GM12878 (cell line): ENCODE measurements at regions not wholly inside any gene's neighbourhood (a gene's known extent, or its start where the extent isn't known, plus 50 kb on each side); places are given as distances from the start of the nearest gene placed in this dataset.

ENCODE experiments used
- ATAC-seq: fragments of 200-7000 bp; cut with Tn5 transposase; 3 replicates; pipeline ENCODE4 v1.9.1; 2020; ENCODE audit warnings: mild to moderate bottlenecking, moderate library complexity
- BruUV-seq: library from RNA; stranded (reverse); fragments of 400-500 nt; replicated peaks from 2 replicates; lab custom pipeline; 2021; lab: Mats Ljungman, UMichigan
- CTCF ChIA-PET: fragments of 300-600 bp; sonication (Branson Sonifier 250); formaldehyde crosslinking; extraction: SDS; loops from one replicate; lab custom pipeline; 2021; ENCODE audit warnings: inconsistent platforms; lab: Yijun Ruan, JAX
- POLR2A ChIA-PET: fragments of 350-600 bp; formaldehyde crosslinking; extraction: SDS; loops from one replicate; lab custom pipeline; 2021; ENCODE audit warnings: inconsistent platforms; lab: Charles Lee
- RAD21 ChIA-PET: fragments of 300-600 bp; sonication (Branson Sonifier 250); formaldehyde crosslinking; loops from one replicate; lab custom pipeline; 2023; ENCODE audit warnings: antibody characterized with exemption; ENCODE audit not compliant: unreplicated experiment; lab: Charles Lee
- SMC1A ChIA-PET: fragments of 300-600 bp; sonication (Branson Sonifier 250); formaldehyde crosslinking; loops from one replicate; lab custom pipeline; 2023; ENCODE audit not compliant: unreplicated experiment, uncharacterized antibody; lab: Charles Lee
- DNase-seq: peaks from one replicate; pipeline ENCODE4 v3.0.0-alpha.2; 2011; ENCODE audit warnings: low read depth, low spot score
- FAIRE-seq: peaks from 3 replicates; lab custom pipeline; 2011; peaks lifted over from hg19 to GRCh38; lab: Jason Lieb, UNC
- H2AFZ ChIP-seq: 2 replicates; pipeline ENCODE4 v1.6.0; 2011; ENCODE audit warnings: low read depth, low read length, control low read depth; ENCODE audit not compliant: control insufficient read depth
- H3K27ac ChIP-seq: 2 replicates; pipeline ENCODE4 v1.5.1; 2011; ENCODE audit warnings: control low read depth; ENCODE audit not compliant: control insufficient read depth, insufficient read depth
- H3K27me3 ChIP-seq, 2 experiments: replicated peaks in 1 of 2; 2 replicates each; pipeline versions ENCODE4 v1.6.0 to v1.6.1; 2011; ENCODE audit warnings: low read length in 1 of 2; ENCODE audit not compliant: control insufficient read depth in 2 of 2, insufficient read depth in 2 of 2
- H3K36me3 ChIP-seq, 2 experiments: 2 replicates each; pipeline ENCODE4 v1.5.1; 2011; ENCODE audit warnings: low read length in 1 of 2; ENCODE audit not compliant: control insufficient read depth in 2 of 2, insufficient read depth in 2 of 2
- H3K4me1 ChIP-seq: 2 replicates; pipeline ENCODE4 v1.6.1; 2011; ENCODE audit warnings: mild to moderate bottlenecking, low read length, moderate library complexity, mixed read lengths; ENCODE audit not compliant: control insufficient read depth, insufficient read depth
- H3K4me2 ChIP-seq: 2 replicates; pipeline ENCODE4 v1.6.0; 2011; ENCODE audit warnings: control low read depth; ENCODE audit not compliant: control insufficient read depth, insufficient read depth
- H3K4me3 ChIP-seq: fragments of 200-600 bp; sonication (generic); 2 replicates; pipeline ENCODE4 v1.5.1; 2016
- H3K79me2 ChIP-seq: 2 replicates; pipeline ENCODE4 v1.6.0; 2011; ENCODE audit warnings: low read length; ENCODE audit not compliant: control insufficient read depth, insufficient read depth
- H3K9ac ChIP-seq: 2 replicates; pipeline ENCODE4 v1.8.0; 2011; ENCODE audit warnings: low read length, control low read depth, mixed read lengths; ENCODE audit not compliant: control insufficient read depth, insufficient read depth
- H3K9me3 ChIP-seq: replicated peaks from 3 replicates; pipeline ENCODE4 v1.5.1; 2011; ENCODE audit warnings: mild to moderate bottlenecking, low read length; ENCODE audit not compliant: control insufficient read depth, insufficient read depth
- H4K20me1 ChIP-seq: 2 replicates; pipeline ENCODE4 v1.6.0; 2011; ENCODE audit not compliant: control insufficient read depth, insufficient read depth
- ATF3 ChIP-seq: IDR thresholded peaks from 2 replicates; pipeline ENCODE4 v1.6.1; 2011; ENCODE audit warnings: low read depth, mild to moderate bottlenecking, low read length, moderate library complexity, borderline replicate concordance; ENCODE audit errors: extremely low read depth
- CEBPB ChIP-seq, 2 experiments: fragments of 150-350 bp in 1 of 2; IDR thresholded peaks; 2 replicates each; pipeline ENCODE4 v1.6.1; 2012 to 2014; ENCODE audit warnings: low read depth in 2 of 2, low read length in 2 of 2, borderline replicate concordance in 1 of 2, inconsistent platforms in 1 of 2
- CUX1 ChIP-seq: IDR thresholded peaks from 2 replicates; pipeline ENCODE4 v1.6.1; 2012; ENCODE audit warnings: improper control_type of control experiment, low read depth, low read length; ENCODE audit not compliant: insufficient replicate concordance
- E2F4 ChIP-seq: IDR thresholded peaks from 2 replicates; pipeline ENCODE4 v1.6.1; 2012; ENCODE audit warnings: low read depth, low read length, improper control_type of control experiment
- POLR2A ChIP-seq: IDR thresholded peaks from 2 replicates; pipeline ENCODE4 v1.6.1; 2011; ENCODE audit warnings: low read depth, mild to moderate bottlenecking, low read length
- SMAD5 ChIP-seq: IDR thresholded peaks from 2 replicates; pipeline ENCODE4 v1.6.1; 2016; ENCODE audit warnings: antibody characterized with exemption, low read depth
- ZZZ3 ChIP-seq: IDR thresholded peaks from 2 replicates; pipeline ENCODE4 v1.6.1; 2011; ENCODE audit warnings: low read depth; ENCODE audit not compliant: control insufficient read depth, insufficient read length
- WGBS: methylation state at CpG from one replicate; pipeline ENCODE4 v1.1.6; 2016; ENCODE audit warnings: low lambda C conversion rate; ENCODE audit not compliant: insufficient replicate concordance, insufficient coverage; ENCODE audit errors: missing lambda C conversion rate; 5-methylcytosine and 5-hydroxymethylcytosine counted together
- in situ Hi-C: fragments of 300-500 bp; cut with MboI; formaldehyde crosslinking; loops from 9 replicates; pipeline ENCODE4 v1.14.3; 2018; ENCODE audit warnings: mixed read lengths
- intact Hi-C: fragments of 100-400 bp; cut with micrococcal nuclease; formaldehyde crosslinking; loops from one replicate; pipeline ENCODE4 v1.14.2; 2022; ENCODE audit not compliant: unreplicated experiment

- no peak for TF ChIP-seq E2F4
- no peak for TF ChIP-seq CEBPB (IDR thresholded peaks at IDR 0.05; ENCODE audit: borderline replicate concordance in 1 of 2, low read depth in 2 of 2, low read length in 2 of 2)
- TF ChIP-seq ZZZ3: no peak
- TF ChIP-seq ATF3: no peak
- TF ChIP-seq POLR2A: no peak
- TF ChIP-seq SMAD5: no peak
- no peak for TF ChIP-seq CUX1
- ATAC-seq: no peak; the same call in 2 of the 3 replicates
- Histone ChIP-seq H3K9ac (no peak overlapping the region), H3K4me2 (no peak overlapping the region), H3K36me3 (no peaks in the 10 kb centered on the region), H3K4me1 (no peaks in the 10 kb centered on the region), H3K4me3 (no peak overlapping the region), H3K27me3 (no peaks in the 10 kb centered on the region), H3K9me3 (no peaks in the 10 kb centered on the region), H4K20me1 (no peaks in the 10 kb centered on the region), H2AFZ (no peak overlapping the region), H3K79me2 (no peaks in the 10 kb centered on the region), H3K27ac (no peak overlapping the region)
- no peak for FAIRE-seq
- intact Hi-C loops (no loop called here), in situ Hi-C loops (no loop called here)
- DNase-seq: no peak
- 0% methylated on average over 1 of the region's 1 CpG for WGBS
- ChIA-PET RAD21 (interaction anchor here (1.1 kb wide), 1 partner anchor 819 kb away, joined by 3 read pairs; no protein-coding TSS in a partner anchor), POLR2A (no interaction called here), CTCF (no interaction called here), SMC1A (interaction anchor here (1.3 to 4.1 kb wide), 2 partner anchors 11 to 16 kb away, joined by 3 to 16 read pairs; no protein-coding TSS in a partner anchor)
- no TSS peak for BruUV-seq
Measured at GRCh38 chr10:33819206-33819605, 484.7 kb upstream of the NRP1 start.
